ENCODE measurements at regions not wholly inside any gene's neighbourhood (a gene's known extent, or its start where the extent isn't known, plus 50 kb on each side); places are given as distances from the start of the nearest gene placed in this dataset.

- TF ChIP-seq CTCF (IDR thresholded peaks at IDR 0.05; ENCODE audit: low read depth, low read length) = no peak
- no peak for TF ChIP-seq POLR2A (IDR thresholded peaks at IDR 0.05; ENCODE audit: extremely low read depth, insufficient read length)
These were observed 118.4 kb downstream of the NXNL2 start for GRCh38 chr9:88653406-88653805.

All from NB4 (cell line).